Stimulated activated CD4-positive, alpha-beta T cell treated with anti-CD3 and anti-CD28 coated beads, Interleukin-12 subunit alpha, Interleukin-12 subunit beta, amount 100 ng/mL, for 4 hours (primary cell): ENCODE measurements at regions not wholly inside any gene's neighbourhood (a gene's known extent, or its start where the extent isn't known, plus 50 kb on each side); places are given as distances from the start of the nearest gene placed in this dataset.

ENCODE experiments used
- DNase-seq: peaks from one replicate; pipeline ENCODE4 v3.0.0-alpha.2; 2020

DNA sequence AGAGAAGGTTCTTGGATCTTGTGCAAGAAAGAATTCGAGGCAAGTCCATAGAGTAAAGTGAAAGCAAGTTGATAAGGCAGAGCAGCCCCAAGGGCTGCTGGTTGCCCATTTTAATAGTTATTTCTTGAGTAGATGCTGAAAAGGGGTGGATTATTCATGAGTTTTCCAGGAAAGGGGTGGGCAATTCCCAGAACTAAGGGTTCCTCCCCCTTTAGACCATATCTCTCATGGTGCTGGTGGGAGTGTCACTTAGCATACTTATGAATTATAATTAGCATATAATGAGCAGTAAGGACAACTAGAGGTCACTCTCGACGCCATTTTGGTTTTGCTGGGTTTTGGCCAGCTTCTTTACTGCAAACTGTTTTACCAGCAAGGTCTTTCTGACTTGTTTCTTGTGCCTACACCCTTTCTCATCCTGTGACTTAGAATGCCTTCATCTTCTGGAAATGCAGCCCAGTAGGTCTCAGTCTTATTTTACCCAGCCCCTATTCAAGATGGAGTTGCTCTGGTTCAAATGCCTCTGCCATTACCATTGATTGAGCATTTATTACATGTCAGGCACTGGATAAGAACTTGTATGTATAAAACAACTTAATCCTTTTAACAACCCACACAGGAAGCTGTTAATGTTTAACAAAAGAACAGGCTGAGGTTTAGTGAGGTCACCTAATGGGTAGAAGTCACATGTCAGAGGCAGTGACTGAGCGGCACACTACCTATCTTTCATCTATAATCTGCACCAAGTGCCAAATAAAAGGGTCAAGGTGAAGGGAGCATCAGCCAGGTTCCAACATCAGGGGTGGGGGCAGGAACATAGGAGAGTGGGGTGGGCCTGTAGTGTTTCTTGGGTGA, 250.9 kb downstream of the ICOS start:
- DNase-seq, result no peak

DNA sequence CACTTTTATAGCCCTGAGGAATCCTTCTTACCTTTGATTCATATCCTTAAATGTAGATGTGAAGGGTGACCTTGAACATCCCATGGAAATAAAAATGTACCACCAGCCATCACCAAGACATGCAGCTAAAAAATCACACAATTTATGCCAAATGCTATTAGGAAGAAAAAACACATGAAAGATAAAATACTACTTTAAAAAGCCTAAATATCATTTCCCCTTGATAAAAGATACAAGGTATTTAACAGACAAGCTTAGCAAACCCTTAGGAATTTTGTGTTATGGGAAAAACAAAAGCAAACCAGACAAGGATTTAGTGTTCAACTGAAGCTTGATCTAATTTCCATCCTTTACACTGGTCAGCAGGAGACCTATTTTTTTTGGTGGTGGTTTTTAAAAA, 255.0 kb downstream of the ICOS start:
- no peak for DNase-seq

DNA sequence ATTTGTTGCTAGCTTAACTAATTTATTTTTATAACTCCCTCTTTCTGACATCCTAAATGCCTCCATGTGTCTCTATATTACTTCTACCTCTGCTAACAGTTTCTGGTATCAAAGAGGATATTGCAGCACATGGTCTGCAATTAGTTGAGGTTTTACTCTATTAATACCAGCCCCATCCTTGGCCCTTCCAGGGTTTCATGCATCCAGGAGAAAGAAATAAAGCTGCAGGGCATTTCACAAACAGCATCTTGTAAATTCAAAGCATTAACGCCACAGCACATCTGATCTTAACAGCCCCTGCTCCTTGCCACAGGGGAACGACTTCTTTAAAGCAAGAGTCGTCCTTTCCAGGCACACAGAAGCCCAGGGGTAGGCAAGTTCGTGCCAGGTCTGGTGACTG, 258.9 kb downstream of the ICOS start:
- DNase-seq, result no peak

DNA sequence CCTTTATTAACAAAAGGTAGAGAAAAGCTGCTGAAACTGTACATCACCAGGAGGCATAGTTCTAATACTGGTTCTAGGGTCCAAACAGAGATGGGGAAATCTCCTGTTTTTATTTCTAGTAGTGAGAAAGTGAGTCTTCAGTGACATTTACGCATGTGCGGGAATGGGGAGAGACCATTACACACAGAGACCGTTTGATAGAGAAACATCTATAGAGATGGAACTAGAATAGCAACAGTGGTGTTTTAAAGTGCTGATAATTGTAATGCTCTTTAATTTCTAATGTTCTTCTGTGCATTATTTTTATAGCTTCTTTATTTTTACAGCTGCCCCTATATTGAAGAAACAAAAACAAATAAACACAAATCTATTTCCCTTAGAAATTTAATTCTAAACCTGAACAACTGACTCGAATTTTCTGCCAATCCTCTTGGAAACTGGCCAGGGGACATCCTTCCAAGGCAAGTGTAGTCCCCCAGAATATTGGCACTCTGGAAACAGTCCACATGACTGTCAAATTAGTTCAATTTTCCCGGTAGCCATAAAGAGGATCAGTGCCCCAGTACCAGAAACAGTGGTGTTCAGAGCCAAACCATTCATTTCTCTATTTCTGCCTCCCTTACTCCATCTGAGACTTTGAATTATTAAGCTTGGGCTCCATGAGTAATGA, 260.9 kb downstream of the ICOS start:
- no peak for DNase-seq

DNA sequence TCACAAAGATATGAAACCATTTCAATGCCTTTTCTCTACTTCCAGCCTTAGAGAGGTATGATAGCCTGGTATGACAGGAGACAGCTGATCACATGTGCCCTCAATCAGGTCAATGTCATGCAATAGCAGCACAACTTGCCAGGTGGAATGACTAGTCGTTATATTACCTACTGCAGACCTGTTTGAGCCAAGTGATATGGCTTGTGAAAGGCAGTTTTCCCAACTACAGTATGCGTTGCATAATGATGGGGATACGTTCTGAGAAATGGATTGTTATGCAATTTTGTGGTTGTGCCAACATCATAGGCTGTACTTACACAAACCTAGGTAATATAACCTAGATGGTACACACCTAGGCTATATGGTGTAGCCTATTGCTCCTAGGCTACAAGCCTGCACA, 262.8 kb downstream of the ICOS start:
- no peak for DNase-seq

DNA sequence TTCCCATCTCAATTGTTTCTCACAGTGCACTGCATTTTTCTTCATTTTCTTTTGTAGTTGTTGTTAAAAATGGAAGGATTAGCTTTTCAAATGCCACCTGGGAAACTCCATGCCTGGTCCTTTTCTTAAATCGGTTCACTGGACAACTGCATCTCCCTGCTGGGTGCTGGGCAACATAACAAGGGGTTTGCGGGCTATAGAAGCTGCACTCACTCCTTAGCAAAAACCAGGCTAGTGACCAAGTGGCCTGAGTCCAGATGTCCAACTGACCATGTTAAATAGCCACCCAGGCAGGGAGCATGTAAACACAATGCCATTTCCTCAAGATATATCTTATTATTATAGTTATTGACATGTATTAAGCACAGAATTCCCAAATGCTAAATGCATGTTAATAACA, 264.9 kb downstream of the ICOS start:
- no peak for DNase-seq

DNA sequence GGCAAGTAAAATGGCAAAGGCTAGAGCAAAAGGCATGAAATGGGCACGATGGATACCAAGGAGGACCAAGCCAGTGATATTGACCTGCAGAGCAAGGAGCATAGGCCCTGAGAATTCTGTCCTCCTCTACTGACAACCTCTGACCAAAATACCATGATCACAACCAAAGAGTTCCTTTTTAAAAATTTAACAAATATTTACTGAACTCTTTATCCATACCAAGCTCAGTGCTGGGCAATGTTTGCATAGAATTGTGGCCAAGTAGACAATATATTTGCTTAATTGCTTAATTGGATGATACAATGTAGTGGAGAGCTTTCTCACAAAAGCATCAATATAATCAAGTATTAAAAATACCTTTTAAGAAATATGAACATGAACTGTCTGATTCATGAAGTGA, 265.7 kb downstream of the ICOS start:
- DNase-seq, result no peak

DNA sequence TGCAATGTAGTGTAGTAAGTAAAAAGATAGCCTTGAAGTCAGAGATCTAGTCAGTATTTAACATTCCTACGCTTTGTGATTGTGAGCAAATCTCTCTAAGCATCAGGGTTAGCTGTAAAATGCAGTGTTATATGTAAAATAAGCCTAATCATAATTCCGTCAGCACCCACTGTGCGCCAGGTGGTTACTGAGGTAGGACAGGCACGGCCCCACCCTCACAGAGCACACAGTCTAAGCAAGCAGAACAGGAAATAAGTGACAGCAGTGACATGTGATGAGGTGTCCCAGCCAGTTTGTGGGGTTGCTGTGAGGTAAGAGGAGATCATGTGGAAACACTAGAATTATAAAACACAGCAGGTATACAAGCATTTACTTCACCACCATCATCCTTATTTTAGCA, 267.1 kb downstream of the ICOS start:
- DNase-seq, result no peak

DNA sequence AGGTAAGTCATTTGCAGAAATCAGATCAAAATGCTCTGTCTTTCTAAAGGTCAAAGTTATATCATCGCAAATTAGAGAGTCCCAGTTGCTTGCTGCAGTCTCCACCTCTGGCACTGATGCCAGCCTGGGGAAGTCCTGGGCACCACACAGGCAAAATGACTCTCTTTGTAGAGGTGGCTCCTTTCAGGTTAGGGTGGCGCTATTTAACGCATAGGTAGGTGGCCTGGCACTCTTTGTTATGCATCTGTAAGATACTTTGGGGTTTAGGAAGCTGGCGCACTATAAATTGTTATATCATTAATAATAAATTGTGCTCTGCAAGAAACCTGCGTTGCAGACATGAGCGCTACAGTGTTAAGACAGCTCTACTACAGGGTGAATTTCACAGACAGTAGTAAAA, 268.5 kb downstream of the ICOS start:
- no peak for DNase-seq

DNA sequence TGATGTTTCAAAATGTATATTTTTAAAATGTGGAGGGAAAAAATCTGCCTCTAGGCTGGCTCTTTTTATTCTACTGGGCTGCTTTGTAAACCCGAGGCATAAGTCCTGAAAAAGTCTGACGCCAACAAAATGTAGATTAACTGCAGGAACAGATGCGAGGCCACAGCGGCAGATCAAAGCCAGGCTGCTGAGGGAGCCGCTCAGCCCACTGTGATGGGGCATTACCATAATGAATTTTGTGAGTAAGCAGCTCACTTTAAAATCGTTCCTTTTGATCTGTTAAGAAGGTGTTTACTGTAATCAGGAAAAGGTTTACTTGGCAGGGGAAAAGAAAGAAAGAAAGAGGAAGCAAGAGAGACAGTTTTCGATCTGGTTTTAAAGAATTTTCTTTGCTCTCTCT, 269.0 kb downstream of the ICOS start:
- DNase-seq, result no peak

DNA sequence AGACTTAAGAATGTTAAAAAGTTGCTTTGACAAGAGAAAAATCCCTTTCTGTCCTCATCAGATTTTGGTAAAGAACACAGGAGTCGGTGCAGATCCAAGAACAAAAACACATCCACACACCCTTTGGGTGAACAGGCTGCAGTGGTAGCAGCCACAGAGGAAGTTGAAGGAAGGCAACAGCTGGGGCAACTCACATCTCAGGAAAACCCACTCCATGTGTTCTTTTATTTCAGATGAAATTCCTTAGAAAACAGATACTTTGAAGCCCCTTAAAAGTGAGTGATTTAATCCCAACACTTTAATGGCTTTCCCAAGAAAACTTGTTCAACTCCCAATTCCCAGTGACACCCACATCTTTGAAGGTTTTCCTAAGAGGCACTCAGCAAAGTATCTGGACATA, 271.3 kb downstream of the ICOS start:
- no peak for DNase-seq

DNA sequence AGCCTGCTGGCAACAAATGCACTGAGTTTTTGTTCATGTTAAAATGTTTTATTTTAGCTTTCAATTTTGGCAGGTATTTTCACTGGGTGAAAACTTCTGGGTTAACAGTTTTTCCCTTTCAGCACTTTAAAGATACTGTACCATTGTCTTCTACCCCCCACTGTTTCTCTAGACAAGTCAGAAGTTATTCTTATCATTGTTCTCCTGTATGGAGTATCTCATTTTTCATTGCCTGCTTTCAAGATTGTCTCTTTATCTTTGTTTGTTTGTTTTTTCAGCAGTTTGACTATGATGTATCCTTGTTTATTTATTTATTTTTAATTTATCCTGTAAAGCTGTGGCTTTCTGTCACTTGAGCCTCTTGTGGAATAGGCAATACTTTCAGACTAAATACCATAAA, 277.0 kb downstream of the ICOS start:
- no peak for DNase-seq

DNA sequence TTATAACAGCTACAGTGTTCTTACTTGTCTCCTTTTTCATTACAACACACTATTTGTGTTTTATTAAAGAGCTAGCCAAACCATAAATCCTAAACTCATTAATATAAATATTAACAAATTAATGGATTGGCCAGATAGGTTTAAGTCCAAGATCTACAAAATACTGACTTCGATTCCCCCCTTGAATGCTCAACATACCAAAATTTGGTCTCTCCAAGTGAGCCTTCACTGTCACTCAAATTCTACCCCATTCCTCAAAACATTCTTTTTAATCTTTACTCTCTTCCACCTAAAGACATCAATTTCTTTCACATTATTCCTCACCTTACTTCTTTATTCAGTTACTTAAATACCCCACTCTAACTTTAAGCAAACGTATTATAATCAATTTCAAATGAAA, 281.5 kb downstream of the ICOS start:
- no peak for DNase-seq

DNA sequence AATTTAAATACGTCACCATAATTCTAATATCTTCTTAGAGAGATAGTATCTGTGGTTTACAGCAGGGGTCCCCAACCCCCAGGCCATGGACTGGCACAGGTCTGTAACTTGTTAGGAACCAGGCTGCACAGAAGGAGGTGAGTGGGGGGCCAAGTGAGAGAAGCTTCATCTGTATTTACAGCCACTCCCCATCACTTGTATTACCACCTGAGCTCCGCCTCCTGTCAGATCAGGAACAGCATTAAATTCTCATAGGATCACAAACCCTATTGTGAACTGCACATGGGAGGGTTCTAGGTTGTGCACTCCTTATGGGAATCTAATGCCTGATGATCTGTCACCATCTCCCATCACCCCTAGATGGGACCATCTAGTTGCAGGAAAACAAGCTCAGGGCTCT, 282.6 kb downstream of the ICOS start:
- no peak for DNase-seq

DNA sequence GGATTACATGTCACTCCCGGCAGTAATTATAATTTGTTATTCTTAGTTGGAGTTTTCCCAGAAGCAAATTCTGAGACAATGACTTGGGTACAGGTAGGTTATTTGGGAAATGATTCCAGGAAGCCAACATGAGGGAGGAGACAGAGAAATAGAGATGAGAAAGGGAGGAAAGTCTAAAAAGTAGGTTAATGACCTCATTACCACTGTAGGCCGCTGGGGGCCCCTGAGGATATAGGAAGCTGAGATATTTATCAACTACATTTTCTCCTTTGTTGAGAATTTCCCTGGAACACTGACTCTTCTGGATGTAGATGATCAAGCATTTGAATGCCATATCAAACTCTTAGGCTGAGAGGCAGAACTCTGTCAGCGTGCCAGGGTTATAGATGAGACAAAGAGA, 284.3 kb downstream of the ICOS start:
- no peak for DNase-seq

DNA sequence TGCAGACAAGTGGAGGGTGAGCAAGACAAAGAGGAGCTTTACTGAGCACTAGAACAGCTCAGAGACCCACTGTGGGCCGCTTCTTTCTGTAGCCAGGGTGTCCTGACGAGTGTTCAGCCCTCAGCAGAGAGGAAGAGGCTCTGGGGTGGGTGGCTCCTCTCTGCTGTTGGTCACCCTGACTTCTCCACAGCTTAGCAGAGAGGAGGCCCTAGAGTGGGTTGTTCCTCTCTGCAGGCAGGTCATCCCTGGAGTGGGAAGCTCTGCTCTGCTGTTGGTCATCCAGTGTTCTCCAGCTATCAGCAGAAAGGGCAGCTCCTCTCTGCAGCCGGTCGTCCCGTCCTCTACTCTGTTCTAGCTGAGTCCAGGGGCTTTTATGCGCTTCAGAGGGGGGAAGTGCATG, 286.5 kb downstream of the ICOS start:
- no peak for DNase-seq

DNA sequence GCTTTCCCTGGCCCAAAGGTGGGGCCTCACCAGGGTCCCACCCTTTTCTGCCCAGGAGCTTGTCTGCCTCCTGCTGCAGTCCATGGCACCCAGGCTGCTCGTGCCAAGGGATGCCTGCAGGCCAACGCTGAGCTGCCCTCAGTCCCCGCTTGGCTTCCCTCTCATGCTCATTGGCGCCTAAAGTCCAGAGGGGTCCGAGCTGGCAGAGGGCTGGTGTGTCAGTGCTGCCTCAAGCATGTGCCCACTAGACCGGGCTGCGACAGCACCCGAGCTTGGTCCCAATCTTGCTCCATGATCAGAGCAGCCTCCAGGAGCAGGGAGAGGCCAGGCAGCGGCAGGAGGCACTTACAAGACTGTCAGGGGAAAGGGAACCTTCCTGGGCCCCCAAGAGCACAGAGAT, 287.0 kb downstream of the ICOS start:
- no peak for DNase-seq

DNA sequence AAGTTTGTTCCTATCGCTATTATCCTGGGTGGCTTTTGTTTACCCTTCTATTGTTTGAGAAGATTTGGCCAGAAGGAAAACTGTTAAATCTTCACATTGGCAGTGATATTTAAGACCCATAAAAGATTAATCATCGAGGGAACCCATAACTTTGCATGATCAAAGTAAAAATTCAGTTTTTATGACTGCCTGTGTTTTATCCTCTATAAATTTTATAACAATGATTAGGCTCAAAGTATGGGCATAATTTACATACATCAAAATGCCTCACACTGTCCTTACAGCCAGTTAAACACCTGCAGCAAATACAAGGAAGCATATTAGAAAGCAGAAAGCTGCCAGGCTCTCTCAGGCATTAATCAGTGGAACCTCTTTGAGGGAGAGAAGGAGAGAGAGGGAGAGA, 289.1 kb downstream of the ICOS start:
- DNase-seq, result no peak

DNA sequence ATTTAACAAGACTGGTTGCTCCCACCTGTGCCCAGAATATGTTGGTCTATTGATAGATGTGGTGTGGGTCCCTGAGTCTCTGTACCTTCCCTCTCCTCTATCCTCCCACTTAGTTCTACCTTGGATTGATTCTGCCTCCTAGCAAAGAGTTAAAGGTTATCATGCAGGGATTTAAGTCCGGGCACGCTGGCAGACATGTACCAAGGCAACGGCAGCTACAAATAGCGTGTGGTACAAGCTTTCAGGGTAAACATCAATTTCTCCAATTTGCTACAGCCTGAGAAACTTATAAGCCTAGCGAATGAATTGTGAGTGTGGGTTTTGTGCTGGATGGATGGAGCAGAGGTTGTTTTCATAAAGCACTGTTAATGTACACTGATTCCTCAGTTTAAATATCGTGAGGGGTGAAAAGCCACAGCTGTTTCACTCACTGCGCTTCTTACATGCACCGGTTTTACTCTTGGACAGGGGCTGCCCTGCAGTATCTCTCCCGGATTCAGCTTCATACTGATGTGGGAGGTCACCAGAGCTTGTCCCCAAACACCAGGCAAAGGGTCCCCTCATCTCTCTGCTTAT, 289.8 kb downstream of the ICOS start:
- DNase-seq, result no peak

DNA sequence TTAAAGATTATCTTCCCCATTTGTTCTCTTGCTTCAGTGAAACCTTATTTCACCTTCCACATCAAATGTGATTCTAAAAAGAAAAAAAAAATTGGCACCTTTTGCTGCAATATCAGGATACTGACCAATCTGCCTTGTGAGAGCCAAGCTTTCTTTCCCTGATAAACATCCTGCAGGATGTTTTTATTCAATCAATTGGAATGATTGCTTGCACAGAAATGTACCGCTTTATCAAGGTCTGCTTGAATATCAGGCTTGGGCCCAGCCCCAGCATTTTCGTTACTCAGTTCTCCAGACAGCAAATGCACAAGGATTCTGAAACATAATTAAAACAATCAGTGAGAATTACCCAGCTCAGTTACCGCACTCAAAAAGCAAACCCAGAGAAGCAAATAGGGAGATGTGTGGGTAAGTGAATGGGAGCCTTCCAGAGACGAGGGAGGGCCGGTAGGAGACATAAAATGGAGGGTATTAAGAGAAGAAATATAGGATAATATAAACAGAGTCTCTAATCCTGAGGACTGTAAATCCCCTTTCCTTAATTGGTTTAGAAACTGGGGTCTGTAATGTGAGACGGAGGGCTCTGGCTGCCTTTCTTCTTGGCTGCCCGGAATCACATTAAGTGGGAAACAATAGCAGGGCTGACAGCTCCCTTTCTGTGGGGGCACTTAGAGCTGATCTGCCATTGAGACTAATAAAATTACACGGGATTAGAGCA, 291.8 kb downstream of the ICOS start:
- no peak for DNase-seq

DNA sequence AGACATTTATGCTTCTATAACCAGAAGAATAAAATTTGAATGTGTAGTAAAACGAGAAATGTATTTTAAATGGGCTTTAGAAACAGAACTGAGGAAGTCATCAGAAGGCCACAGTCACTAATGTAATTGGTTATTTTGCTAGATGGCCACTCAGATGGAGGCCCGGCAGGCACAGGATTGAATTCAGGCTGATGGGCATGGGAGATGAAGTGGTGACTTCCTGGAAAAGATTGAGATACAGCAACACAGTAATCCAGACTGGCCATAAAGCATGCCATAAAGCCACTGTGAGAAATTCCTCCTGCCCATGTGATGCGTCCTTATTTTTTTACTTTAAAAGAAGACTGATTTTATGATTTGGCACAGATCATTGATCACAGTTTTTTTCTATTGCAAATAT, 297.7 kb downstream of the ICOS start:
- no peak for DNase-seq

DNA sequence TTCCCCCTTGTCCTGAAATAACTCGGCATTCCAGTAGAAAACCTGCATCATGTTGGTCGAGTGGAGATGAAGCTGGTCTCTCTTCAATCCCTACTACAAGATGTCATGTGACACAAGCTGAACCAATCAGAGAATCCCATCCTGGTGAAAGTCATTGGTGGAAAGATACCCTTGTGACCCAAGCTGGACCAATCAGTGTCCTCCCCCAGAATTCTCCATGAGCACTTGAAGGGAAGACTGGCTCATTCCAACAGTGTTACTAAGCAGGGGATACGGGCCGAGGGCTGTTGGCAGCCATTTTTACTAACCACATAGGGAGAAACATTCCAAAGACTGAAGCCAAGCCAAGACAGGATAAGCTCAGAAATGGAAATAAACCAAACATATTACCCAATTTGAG, 298.3 kb downstream of the ICOS start:
- DNase-seq, result no peak

DNA sequence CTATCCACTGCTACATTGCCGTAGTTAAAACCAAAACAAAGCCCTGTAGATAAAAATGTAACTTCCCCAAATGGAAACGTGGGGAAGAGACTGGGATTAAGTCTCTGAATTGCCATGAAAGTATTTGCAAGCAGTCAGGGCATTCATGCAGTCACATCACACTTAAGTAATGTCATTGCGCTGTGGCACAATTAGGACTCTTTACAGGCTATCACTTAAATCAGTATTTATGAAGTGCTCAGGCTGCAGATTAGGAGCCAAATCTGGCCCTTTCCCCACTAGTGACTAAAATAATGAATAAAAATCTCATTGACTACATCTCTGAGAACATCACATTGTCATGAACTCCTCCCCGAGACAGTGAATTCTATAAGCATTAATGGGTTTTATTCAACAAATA, 300.9 kb downstream of the ICOS start:
- DNase-seq, result no peak
